Liver (tissue), 8 donors: ENCODE measurements at regions not wholly inside any gene's neighbourhood (a gene's known extent, or its start where the extent isn't known, plus 50 kb on each side); places are given as distances from the start of the nearest gene placed in this dataset.

Experiments
- DNase-seq: peaks from one replicate; pipeline ENCODE4 v3.0.0-alpha.2; 2017; ENCODE audit warnings: low spot score
- H3K27ac ChIP-seq, 2 donors: one replicate each; pipeline ENCODE4 v1.7.0; 2013; ENCODE audit warnings: inconsistent platforms in 2 of 2, low read length in 2 of 2, control low read depth in 1 of 2, low read depth in 1 of 2, mild to moderate bottlenecking in 1 of 2
- H3K27me3 ChIP-seq, 4 donors: one replicate each; pipeline versions ENCODE4 v1.6.1 to v1.7.0; 2013; ENCODE audit warnings: low read length in 3 of 4, inconsistent platforms in 1 of 4, mild to moderate bottlenecking in 1 of 4, moderate library complexity in 1 of 4; ENCODE audit not compliant: control insufficient read depth in 4 of 4, insufficient read depth in 4 of 4
- H3K36me3 ChIP-seq, 4 donors: one replicate each; pipeline versions ENCODE4 v1.6.1 to v1.7.0; 2013; ENCODE audit warnings: low read length in 3 of 4, mild to moderate bottlenecking in 3 of 4, low read depth in 1 of 4, moderate library complexity in 1 of 4; ENCODE audit not compliant: control insufficient read depth in 4 of 4, insufficient read depth in 3 of 4
- H3K4me1 ChIP-seq, 4 donors: one replicate each; pipeline versions ENCODE4 v1.6.1 to v1.7.0; 2013; ENCODE audit warnings: low read length in 3 of 4, mild to moderate bottlenecking in 3 of 4, moderate library complexity in 1 of 4; ENCODE audit not compliant: control insufficient read depth in 4 of 4, insufficient read depth in 4 of 4
- H3K4me3 ChIP-seq, 3 donors: one replicate each; pipeline versions ENCODE4 v1.6.1 to v1.7.0; 2013; ENCODE audit warnings: low read length in 3 of 3, control low read depth in 1 of 3, low read depth in 1 of 3, mild to moderate bottlenecking in 1 of 3
- H3K9ac ChIP-seq, 2 donors: one replicate each; pipeline ENCODE4 v1.7.0; 2013; ENCODE audit warnings: low read length in 2 of 2, mild to moderate bottlenecking in 2 of 2, moderate library complexity in 2 of 2, control low read depth in 1 of 2, low read depth in 1 of 2
- H3K9me3 ChIP-seq, 4 donors: one replicate each; pipeline versions ENCODE4 v1.6.1 to v1.7.0; 2013; ENCODE audit warnings: low read length in 3 of 4; ENCODE audit not compliant: control insufficient read depth in 4 of 4
- ATF3 ChIP-seq: IDR thresholded peaks from 2 replicates; pipeline ENCODE4 v1.6.1; 2016; ENCODE audit warnings: antibody characterized with exemption
- CTCF ChIP-seq: fragments of 150-350 bp; IDR thresholded peaks from 2 replicates; pipeline ENCODE4 v1.5.1; 2017; ENCODE audit warnings: improper control_type of control experiment, low read depth, low read length; ENCODE audit not compliant: missing input control
- EGR1 ChIP-seq, 2 donors: IDR thresholded peaks; 2 replicates each; pipeline ENCODE4 v1.6.1; 2016 to 2018; ENCODE audit warnings: antibody characterized with exemption in 2 of 2, low read depth in 2 of 2
- FOXA1 ChIP-seq: IDR thresholded peaks from 2 replicates; pipeline ENCODE4 v1.6.1; 2016; ENCODE audit warnings: antibody characterized with exemption
- FOXA2 ChIP-seq: IDR thresholded peaks from 2 replicates; pipeline ENCODE4 v1.6.1; 2016; ENCODE audit warnings: antibody characterized with exemption
- GABPA ChIP-seq, 2 donors: IDR thresholded peaks in 1 of 2; conservative IDR thresholded peaks in 1 of 2; 2 replicates each; pipeline ENCODE4 v1.6.1; 2016; ENCODE audit warnings: antibody characterized with exemption in 2 of 2, mild to moderate bottlenecking in 1 of 2, moderate library complexity in 1 of 2
- HNF4A ChIP-seq, 2 donors: conservative IDR thresholded peaks; 2 replicates each; pipeline ENCODE4 v1.6.1; 2016; ENCODE audit warnings: antibody characterized with exemption in 2 of 2, mild to moderate bottlenecking in 2 of 2
- HNF4G ChIP-seq: IDR thresholded peaks from 2 replicates; pipeline ENCODE4 v1.6.1; 2016; ENCODE audit warnings: antibody characterized with exemption
- JUND ChIP-seq, 2 donors: IDR thresholded peaks; 2 replicates each; pipeline ENCODE4 v1.6.1; 2016; ENCODE audit warnings: antibody characterized with exemption in 2 of 2
- MAX ChIP-seq: IDR thresholded peaks from 2 replicates; pipeline ENCODE4 v1.6.1; 2016; ENCODE audit warnings: antibody characterized with exemption
- NR2F2 ChIP-seq: IDR thresholded peaks from 2 replicates; pipeline ENCODE4 v1.6.1; 2016; ENCODE audit warnings: antibody characterized with exemption
- RAD21 ChIP-seq, 2 donors: IDR thresholded peaks; 2 replicates each; pipeline ENCODE4 v1.6.1; 2016; ENCODE audit warnings: antibody characterized with exemption in 2 of 2, mild to moderate bottlenecking in 2 of 2
- REST ChIP-seq: IDR thresholded peaks from 2 replicates; pipeline ENCODE4 v1.6.1; 2016; ENCODE audit warnings: antibody characterized with exemption, mild to moderate bottlenecking
- RXRA ChIP-seq, 2 donors: IDR thresholded peaks; 2 replicates each; pipeline ENCODE4 v1.6.1; 2017 to 2018; ENCODE audit warnings: antibody characterized with exemption in 2 of 2, mild to moderate bottlenecking in 1 of 2
- SP1 ChIP-seq: IDR thresholded peaks from 2 replicates; pipeline ENCODE4 v1.6.1; 2018; ENCODE audit warnings: antibody characterized with exemption, mild to moderate bottlenecking
- TAF1 ChIP-seq: conservative IDR thresholded peaks from 2 replicates; pipeline ENCODE4 v1.6.1; 2016; ENCODE audit warnings: antibody characterized with exemption, mild to moderate bottlenecking
- YY1 ChIP-seq: IDR thresholded peaks from 2 replicates; pipeline ENCODE4 v1.6.1; 2016; ENCODE audit warnings: antibody characterized with exemption, mild to moderate bottlenecking
- ZBTB33 ChIP-seq: IDR thresholded peaks from 2 replicates; pipeline ENCODE4 v1.6.1; 2016; ENCODE audit warnings: antibody characterized with exemption
- WGBS: extraction: QIAGEN DNeasy Blood & Tissue Kit; methylation state at CpG from one replicate; pipeline ENCODE4 v1.1.7; 2013; 5-methylcytosine and 5-hydroxymethylcytosine counted together
- donor health status: healthy.
- donor health status: healthy.
- donor health status: healthy.
- donor health status: healthy.
- donor health status: healthy.

- DNase-seq = no peak
- 83% methylated on average over 14 of the region's 14 CpGs for WGBS
- Histone ChIP-seq H3K36me3 (no peaks in the 10 kb centered on the region), H3K9ac (no peak overlapping the region), H3K4me3 (no peak overlapping the region), H3K9me3 (no peaks in the 10 kb centered on the region), H3K27ac (no peak overlapping the region), H3K4me1 (no peaks in the 10 kb centered on the region), H3K27me3 (peaks cover 0 to 1% (median 0%) of the 10 kb centered on the region in 4 donors)
- no peak for TF ChIP-seq NR2F2
- no peak for TF ChIP-seq REST
- TF ChIP-seq HNF4A (conservative IDR thresholded peaks at IDR 0.05) = no peak
- TF ChIP-seq FOXA2 = no peak
- no peak for TF ChIP-seq YY1
- no peak for TF ChIP-seq HNF4G
- no peak for TF ChIP-seq RXRA (IDR thresholded peaks at IDR 0.05)
- TF ChIP-seq SP1 = no peak
- TF ChIP-seq TAF1 = no peak
- TF ChIP-seq CTCF = no peak
- no peak for TF ChIP-seq RAD21 (IDR thresholded peaks at IDR 0.05)
- no peak for TF ChIP-seq ATF3
- no peak for TF ChIP-seq JUND (IDR thresholded peaks at IDR 0.05)
- TF ChIP-seq FOXA1 = no peak
- no peak for TF ChIP-seq GABPA (IDR thresholded peaks at IDR 0.05 in 1 of 2, conservative IDR thresholded peaks at IDR 0.05 in 1 of 2)
- TF ChIP-seq EGR1 (IDR thresholded peaks at IDR 0.05; ENCODE audit: low read depth in 2 of 2) = no peak
- TF ChIP-seq MAX = no peak
- TF ChIP-seq ZBTB33 = no peak
These were observed 150.3 kb upstream of the MCTP2 start for GRCh38 chr15:94080989-94081605.
